GM12873 (cell line): ENCODE measurements at regions not wholly inside any gene's neighbourhood (a gene's known extent, or its start where the extent isn't known, plus 50 kb on each side); places are given as distances from the start of the nearest gene placed in this dataset.

Source experiments
- CTCF ChIP-seq: IDR thresholded peaks from 2 replicates; pipeline ENCODE4 v1.5.1; 2012; ENCODE audit warnings: low read depth, mild to moderate bottlenecking, moderate library complexity, low read length, control low read depth; ENCODE audit not compliant: insufficient read depth; ENCODE audit errors: missing control alignments

DNA sequence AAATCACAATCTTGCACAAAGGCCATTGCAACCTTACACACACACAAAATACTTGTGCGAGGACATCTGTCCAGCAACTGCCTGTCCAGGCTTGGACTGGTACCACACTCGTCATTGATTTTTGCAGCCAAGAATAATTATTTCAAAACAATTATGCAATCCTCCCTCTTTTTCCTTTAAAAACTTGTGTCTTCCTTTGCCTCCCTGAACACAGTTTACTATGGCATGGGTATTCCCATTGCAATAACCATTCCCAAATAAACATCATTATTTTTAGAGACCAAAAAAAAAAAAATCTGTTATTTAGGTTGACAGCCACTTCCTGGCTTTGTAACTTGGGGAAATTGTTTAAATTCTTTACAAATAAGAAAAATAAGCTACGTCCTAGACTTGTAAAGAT lies 54.0 kb downstream of the C11orf91 start:
- TF ChIP-seq CTCF, result no peak

DNA sequence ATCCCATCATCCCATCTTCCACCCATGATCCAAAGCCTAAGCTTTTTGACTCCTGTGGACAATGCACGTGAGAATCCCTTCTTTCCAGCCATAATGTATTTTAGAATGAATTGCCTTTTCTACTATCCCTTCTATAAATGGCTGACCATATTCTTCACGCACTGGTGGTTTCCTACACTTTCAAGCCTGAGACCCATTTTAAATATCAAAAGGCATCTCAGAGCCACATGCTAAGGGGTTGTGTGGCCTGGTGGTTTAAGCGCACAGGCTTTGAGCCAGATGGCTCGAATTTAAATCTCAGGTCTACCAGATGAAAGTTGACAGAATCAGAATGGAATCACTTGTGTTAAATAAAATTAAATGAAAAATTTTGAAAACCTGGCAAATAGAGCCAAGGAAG lies 54.5 kb downstream of the C11orf91 start:
- no peak for TF ChIP-seq CTCF

- TF ChIP-seq CTCF, result no peak
These were observed 54.9 kb downstream of the C11orf91 start for GRCh38 chr11:33645686-33646085.

DNA sequence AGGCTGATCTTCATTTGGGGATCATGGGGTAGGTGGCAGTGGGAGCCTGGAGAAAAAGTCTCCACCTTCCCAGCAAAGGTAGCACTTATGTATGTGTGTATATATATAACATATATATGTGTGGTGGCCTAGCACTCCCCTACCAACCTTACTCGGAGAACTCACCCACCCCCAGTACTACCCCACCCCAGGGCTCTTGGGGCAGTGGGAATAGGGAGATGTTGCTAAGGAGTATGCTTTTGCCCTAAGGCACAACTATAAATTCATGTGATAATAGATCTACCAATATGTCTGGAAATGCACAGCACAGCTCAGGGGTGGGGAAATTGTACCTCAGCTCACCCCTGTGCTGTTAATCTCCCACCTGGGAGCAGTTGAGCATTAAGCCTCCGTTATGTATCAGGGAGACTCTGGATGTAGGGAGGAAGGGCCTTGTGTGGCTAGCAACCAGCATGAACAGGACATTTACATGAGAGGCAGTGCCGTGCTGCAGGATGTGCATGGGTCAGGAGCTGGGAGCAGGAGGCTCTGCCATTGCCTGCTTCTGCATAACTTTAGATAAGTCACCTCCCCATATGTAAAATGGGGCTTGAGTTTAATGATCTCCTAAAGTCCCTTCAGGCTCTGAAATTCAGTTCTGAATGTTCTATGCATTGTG lies 57.3 kb downstream of the C11orf91 start:
- TF ChIP-seq CTCF, result no peak

- no peak for TF ChIP-seq CTCF
These were observed 58.0 kb downstream of the C11orf91 start for GRCh38 chr11:33642461-33643166.

DNA sequence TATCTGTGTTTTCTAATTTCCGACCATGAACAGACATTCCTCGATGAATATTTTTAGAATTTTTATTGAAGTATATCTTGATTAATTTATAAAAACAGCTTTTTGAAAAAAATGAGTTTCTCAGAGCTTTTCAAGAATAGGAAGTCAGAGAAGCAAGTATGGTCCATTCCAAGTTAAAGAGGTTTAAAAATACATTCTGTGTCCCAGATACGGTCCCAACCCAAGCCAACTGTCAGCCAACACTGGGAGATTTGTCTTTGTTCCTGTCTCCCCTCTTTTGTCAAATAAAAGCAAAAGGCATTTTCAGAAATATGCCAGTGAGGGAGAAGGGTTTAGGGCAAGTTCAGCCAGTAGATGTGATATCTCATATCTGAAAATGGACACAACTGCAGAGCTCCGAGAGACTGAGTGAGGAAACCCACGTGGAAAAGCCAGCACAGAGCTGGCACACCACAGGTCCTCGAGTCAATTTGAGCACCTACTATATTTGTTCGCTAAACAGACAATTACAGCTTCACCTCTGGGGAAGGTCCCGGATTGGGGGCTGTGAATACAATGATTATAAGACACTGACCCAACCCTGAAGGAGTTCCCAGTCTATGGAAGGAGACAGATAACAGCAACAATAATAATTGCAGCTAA lies 59.8 kb downstream of the C11orf91 start:
- TF ChIP-seq CTCF, result no peak

DNA sequence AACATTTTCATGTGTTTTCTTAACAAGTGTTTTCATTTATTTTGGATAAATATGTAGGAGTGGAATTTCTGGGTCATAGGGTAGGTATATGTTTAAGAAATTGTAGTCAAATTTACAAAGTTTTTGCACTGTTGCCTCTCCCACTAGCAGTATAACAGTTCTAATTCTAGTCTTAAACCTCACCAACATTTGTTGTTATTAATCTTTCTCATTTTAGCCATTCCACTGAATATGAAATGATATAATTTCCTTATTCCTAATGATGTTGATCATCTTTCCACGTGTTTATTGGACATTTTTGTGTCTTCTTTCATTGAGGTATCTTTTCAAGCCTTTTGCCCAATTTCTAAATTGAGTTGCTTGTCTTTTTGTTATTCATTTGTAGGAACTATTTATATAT lies 62.0 kb downstream of the C11orf91 start:
- no peak for TF ChIP-seq CTCF
